ENCODE measurements at regions not wholly inside any gene's neighbourhood (a gene's known extent, or its start where the extent isn't known, plus 50 kb on each side); places are given as distances from the start of the nearest gene placed in this dataset.
"Not testable (repeated sequence)": the region's sequence is repeated elsewhere in the genome, so short reads cannot be mapped to it uniquely, and the experiment has no call there.

DNA sequence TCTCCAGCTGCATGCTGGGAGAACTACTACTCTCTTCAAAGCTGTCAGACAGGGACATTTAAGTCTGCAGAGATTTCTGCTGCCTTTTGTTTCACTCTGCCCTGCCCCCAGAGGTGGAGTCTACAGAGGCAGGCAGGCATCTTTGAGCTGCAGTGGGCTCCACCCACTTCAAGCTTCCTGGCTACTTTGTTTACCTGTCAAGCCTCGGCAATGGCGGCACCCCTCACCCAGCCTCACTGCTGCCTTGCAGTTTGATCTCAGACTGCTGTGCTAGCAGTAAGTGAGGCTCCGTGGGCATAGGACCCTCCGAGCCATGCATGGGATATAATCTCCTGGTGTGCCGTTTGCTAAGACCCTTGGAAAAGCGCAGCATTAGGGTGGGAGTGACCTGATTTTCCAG lies 61.7 kb downstream of the DMRTA1 start:
- H3K27ac ChIP-seq (ENCODE audit: low read depth in 1 of 3, low read length in 2 of 3); DNase-seq; H3K4me1 ChIP-seq (ENCODE audit: control insufficient read depth in 3 of 3, insufficient read depth in 2 of 3, low read depth in 1 of 3, low read length in 2 of 3); H3K4me3 ChIP-seq (ENCODE audit: low read depth in 1 of 3, low read length in 3 of 3); FAIRE-seq; H3K36me3 ChIP-seq (ENCODE audit: control insufficient read depth in 3 of 3, insufficient read depth in 2 of 3, low read depth in 1 of 3, low read length in 3 of 3); H3K27me3 ChIP-seq (ENCODE audit: control insufficient read depth in 3 of 3, insufficient read depth in 3 of 3, low read length in 3 of 3); H3K9me3 ChIP-seq (ENCODE audit: control insufficient read depth in 2 of 2, insufficient read depth in 1 of 2, low read depth in 1 of 2, low read length in 1 of 2): not testable (repeated sequence)
- 87 to 92% (median 88%) methylated on average over 6 of the region's 6 CpGs for WGBS, 3 donors

- Histone ChIP-seq H3K27ac (ENCODE audit: low read depth in 1 of 3, low read length in 2 of 3) (no peak overlapping the region), H3K4me3 (ENCODE audit: low read depth in 1 of 3, low read length in 3 of 3) (no peak overlapping the region), H3K9me3 (ENCODE audit: control insufficient read depth in 2 of 2, insufficient read depth in 1 of 2, low read depth in 1 of 2, low read length in 1 of 2) (no peaks in the 10 kb centered on the region), H3K27me3 (ENCODE audit: control insufficient read depth in 3 of 3, insufficient read depth in 3 of 3, low read length in 3 of 3) (no peaks in the 10 kb centered on the region), H3K4me1 (ENCODE audit: control insufficient read depth in 3 of 3, insufficient read depth in 2 of 3, low read depth in 1 of 3, low read length in 2 of 3) (no peaks in the 10 kb centered on the region), H3K36me3 (ENCODE audit: control insufficient read depth in 3 of 3, insufficient read depth in 2 of 3, low read depth in 1 of 3, low read length in 3 of 3) (no peaks in the 10 kb centered on the region)
- FAIRE-seq (no peak), DNase-seq (no peak)
- WGBS, 3 donors: 84 to 95% (median 88%) methylated on average over 11 of the region's 11 CpGs
These were observed 62.2 kb downstream of the DMRTA1 start for GRCh38 chr9:22508790-22509189.

- no peaks in the 10 kb centered on the region for H3K27me3 ChIP-seq (ENCODE audit: control insufficient read depth in 3 of 3, insufficient read depth in 3 of 3, low read length in 3 of 3)
- no peak overlapping the region for H3K27ac ChIP-seq (ENCODE audit: low read depth in 1 of 3, low read length in 2 of 3)
- FAIRE-seq (no peak), DNase-seq (no peak)
- 77 to 86% (median 80%) methylated on average over 3 of the region's 3 CpGs for WGBS, 3 donors
- no peaks in the 10 kb centered on the region for H3K9me3 ChIP-seq (ENCODE audit: control insufficient read depth in 2 of 2, insufficient read depth in 1 of 2, low read depth in 1 of 2, low read length in 1 of 2)
- H3K4me3 ChIP-seq (ENCODE audit: low read depth in 1 of 3, low read length in 3 of 3): no peak overlapping the region
- H3K36me3 ChIP-seq (ENCODE audit: control insufficient read depth in 3 of 3, insufficient read depth in 2 of 3, low read depth in 1 of 3, low read length in 3 of 3): no peaks in the 10 kb centered on the region
- no peaks in the 10 kb centered on the region for H3K4me1 ChIP-seq (ENCODE audit: control insufficient read depth in 3 of 3, insufficient read depth in 2 of 3, low read depth in 1 of 3, low read length in 2 of 3)
These were observed 65.9 kb downstream of the DMRTA1 start for GRCh38 chr9:22512495-22512894.

- Histone ChIP-seq H3K27ac (ENCODE audit: low read depth in 1 of 3, low read length in 2 of 3) (no peak overlapping the region), H3K27me3 (ENCODE audit: control insufficient read depth in 3 of 3, insufficient read depth in 3 of 3, low read length in 3 of 3) (no peaks in the 10 kb centered on the region), H3K4me3 (ENCODE audit: low read depth in 1 of 3, low read length in 3 of 3) (no peak overlapping the region), H3K4me1 (ENCODE audit: control insufficient read depth in 3 of 3, insufficient read depth in 2 of 3, low read depth in 1 of 3, low read length in 2 of 3) (no peaks in the 10 kb centered on the region), H3K36me3 (ENCODE audit: control insufficient read depth in 3 of 3, insufficient read depth in 2 of 3, low read depth in 1 of 3, low read length in 3 of 3) (no peaks in the 10 kb centered on the region), H3K9me3 (ENCODE audit: control insufficient read depth in 2 of 2, insufficient read depth in 1 of 2, low read depth in 1 of 2, low read length in 1 of 2) (no peaks in the 10 kb centered on the region)
- DNase-seq (no peak), FAIRE-seq (no peak)
These were observed 68.2 kb downstream of the DMRTA1 start for GRCh38 chr9:22514871-22515270.

GRCh38 chr9:22522206-22522740 lies 75.6 kb downstream of the DMRTA1 start:
- WGBS, 3 donors: 52 to 62% (median 58%) methylated on average over 5 of the region's 5 CpGs
- H3K36me3 ChIP-seq (ENCODE audit: control insufficient read depth in 3 of 3, insufficient read depth in 2 of 3, low read depth in 1 of 3, low read length in 3 of 3): no peaks in the 10 kb centered on the region
- DNase-seq (no peak), FAIRE-seq (no peak)
- no peaks in the 10 kb centered on the region for H3K4me1 ChIP-seq (ENCODE audit: control insufficient read depth in 3 of 3, insufficient read depth in 2 of 3, low read depth in 1 of 3, low read length in 2 of 3)
- no peak overlapping the region for H3K27ac ChIP-seq (ENCODE audit: low read depth in 1 of 3, low read length in 2 of 3)
- no peak overlapping the region for H3K4me3 ChIP-seq (ENCODE audit: low read depth in 1 of 3, low read length in 3 of 3)
- no peaks in the 10 kb centered on the region for H3K27me3 ChIP-seq (ENCODE audit: control insufficient read depth in 3 of 3, insufficient read depth in 3 of 3, low read length in 3 of 3)
- no peaks in the 10 kb centered on the region for H3K9me3 ChIP-seq (ENCODE audit: control insufficient read depth in 2 of 2, insufficient read depth in 1 of 2, low read depth in 1 of 2, low read length in 1 of 2)

DNA sequence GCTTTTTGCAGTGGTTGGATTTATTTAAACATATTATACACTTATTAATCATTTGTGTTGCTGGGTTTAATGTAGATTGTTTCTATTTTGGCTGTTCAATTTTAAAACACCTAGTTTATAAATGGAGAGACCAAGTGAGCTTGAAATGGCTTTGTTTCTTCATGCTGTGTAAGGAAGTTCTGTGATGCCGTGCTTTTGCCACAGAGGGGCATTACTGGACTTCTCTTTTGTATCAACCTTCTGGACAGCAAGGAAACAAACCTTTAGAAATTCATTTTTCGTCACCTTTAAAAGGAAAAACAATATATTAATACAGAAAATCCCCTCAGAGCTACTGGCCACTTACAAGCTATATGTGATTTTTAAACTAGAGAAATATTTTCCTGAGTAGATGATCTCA lies 81.9 kb downstream of the DMRTA1 start:
- Histone ChIP-seq H3K4me3 (ENCODE audit: low read depth in 1 of 3, low read length in 3 of 3) (no peak overlapping the region), H3K27me3 (ENCODE audit: control insufficient read depth in 3 of 3, insufficient read depth in 3 of 3, low read length in 3 of 3) (no peaks in the 10 kb centered on the region), H3K27ac (ENCODE audit: low read depth in 1 of 3, low read length in 2 of 3) (no peak overlapping the region), H3K36me3 (ENCODE audit: control insufficient read depth in 3 of 3, insufficient read depth in 2 of 3, low read depth in 1 of 3, low read length in 3 of 3) (no peaks in the 10 kb centered on the region), H3K4me1 (ENCODE audit: control insufficient read depth in 3 of 3, insufficient read depth in 2 of 3, low read depth in 1 of 3, low read length in 2 of 3) (no peaks in the 10 kb centered on the region), H3K9me3 (ENCODE audit: control insufficient read depth in 2 of 2, insufficient read depth in 1 of 2, low read depth in 1 of 2, low read length in 1 of 2) (no peaks in the 10 kb centered on the region)
- WGBS, 3 donors: 44 to 45% (median 44%) methylated on average over 2 of the region's 2 CpGs
- DNase-seq (no peak), FAIRE-seq (no peak)

GRCh38 chr9:22529426-22530199 lies 83.0 kb downstream of the DMRTA1 start:
- H3K27ac ChIP-seq (ENCODE audit: low read depth in 1 of 3, low read length in 2 of 3): no peak overlapping the region
- H3K9me3 ChIP-seq (ENCODE audit: control insufficient read depth in 2 of 2, insufficient read depth in 1 of 2, low read depth in 1 of 2, low read length in 1 of 2): no peaks in the 10 kb centered on the region
- DNase-seq (no peak), FAIRE-seq (no peak)
- no peaks in the 10 kb centered on the region for H3K27me3 ChIP-seq (ENCODE audit: control insufficient read depth in 3 of 3, insufficient read depth in 3 of 3, low read length in 3 of 3)
- no peaks in the 10 kb centered on the region for H3K36me3 ChIP-seq (ENCODE audit: control insufficient read depth in 3 of 3, insufficient read depth in 2 of 3, low read depth in 1 of 3, low read length in 3 of 3)
- H3K4me3 ChIP-seq (ENCODE audit: low read depth in 1 of 3, low read length in 3 of 3): no peak overlapping the region
- H3K4me1 ChIP-seq (ENCODE audit: control insufficient read depth in 3 of 3, insufficient read depth in 2 of 3, low read depth in 1 of 3, low read length in 2 of 3): no peaks in the 10 kb centered on the region
- 43 to 55% (median 45%) methylated on average over 6 of the region's 6 CpGs for WGBS, 3 donors

DNA sequence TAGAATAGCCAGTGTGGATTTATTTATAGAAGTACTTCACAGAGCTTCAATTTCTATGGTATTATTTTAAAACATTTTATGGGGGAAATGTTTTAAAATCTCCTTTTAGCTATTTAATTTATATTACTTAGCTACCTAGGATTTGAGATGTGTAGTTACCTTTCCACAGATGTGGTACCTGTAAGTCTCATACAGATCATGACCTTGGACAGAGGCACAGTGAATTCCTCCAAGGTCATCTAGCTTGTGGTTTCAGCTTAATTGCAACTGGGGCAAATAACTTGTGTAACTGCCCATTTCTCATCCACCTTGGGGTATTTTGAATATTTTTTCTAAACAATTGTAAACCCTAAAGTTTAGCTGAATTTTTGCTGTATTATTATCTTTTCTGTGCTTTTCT lies 89.2 kb downstream of the DMRTA1 start:
- Histone ChIP-seq H3K9me3 (ENCODE audit: control insufficient read depth in 2 of 2, insufficient read depth in 1 of 2, low read depth in 1 of 2, low read length in 1 of 2) (no peaks in the 10 kb centered on the region), H3K27ac (ENCODE audit: low read depth in 1 of 3, low read length in 2 of 3) (no peak overlapping the region), H3K36me3 (ENCODE audit: control insufficient read depth in 3 of 3, insufficient read depth in 2 of 3, low read depth in 1 of 3, low read length in 3 of 3) (no peaks in the 10 kb centered on the region), H3K4me1 (ENCODE audit: control insufficient read depth in 3 of 3, insufficient read depth in 2 of 3, low read depth in 1 of 3, low read length in 2 of 3) (no peaks in the 10 kb centered on the region), H3K4me3 (ENCODE audit: low read depth in 1 of 3, low read length in 3 of 3) (no peak overlapping the region), H3K27me3 (ENCODE audit: control insufficient read depth in 3 of 3, insufficient read depth in 3 of 3, low read length in 3 of 3) (no peaks in the 10 kb centered on the region)
- no peak for DNase-seq
- FAIRE-seq: no peak

GRCh38 chr9:22537721-22538120 lies 91.1 kb downstream of the DMRTA1 start:
- no peak overlapping the region for H3K4me3 ChIP-seq (ENCODE audit: low read depth in 1 of 3, low read length in 3 of 3)
- 89 to 91% (median 89%) methylated on average over 5 of the region's 5 CpGs for WGBS, 3 donors
- no peaks in the 10 kb centered on the region for H3K9me3 ChIP-seq (ENCODE audit: control insufficient read depth in 2 of 2, insufficient read depth in 1 of 2, low read depth in 1 of 2, low read length in 1 of 2)
- no peaks in the 10 kb centered on the region for H3K4me1 ChIP-seq (ENCODE audit: control insufficient read depth in 3 of 3, insufficient read depth in 2 of 3, low read depth in 1 of 3, low read length in 2 of 3)
- DNase-seq (no peak), FAIRE-seq (no peak)
- no peak overlapping the region for H3K27ac ChIP-seq (ENCODE audit: low read depth in 1 of 3, low read length in 2 of 3)
- H3K27me3 ChIP-seq (ENCODE audit: control insufficient read depth in 3 of 3, insufficient read depth in 3 of 3, low read length in 3 of 3): no peaks in the 10 kb centered on the region
- H3K36me3 ChIP-seq (ENCODE audit: control insufficient read depth in 3 of 3, insufficient read depth in 2 of 3, low read depth in 1 of 3, low read length in 3 of 3): no peaks in the 10 kb centered on the region
